Hindlimb muscle (tissue), 1 donor: ENCODE measurements at regions not wholly inside any gene's neighbourhood (a gene's known extent, or its start where the extent isn't known, plus 50 kb on each side); places are given as distances from the start of the nearest gene placed in this dataset.
"Not testable (repeated sequence)": the region's sequence is repeated elsewhere in the genome, so short reads cannot be mapped to it uniquely, and the experiment has no call there.

ENCODE experiments used
- DNase-seq: peaks from one replicate; pipeline ENCODE4 v3.0.0-alpha.2; 2013

DNA sequence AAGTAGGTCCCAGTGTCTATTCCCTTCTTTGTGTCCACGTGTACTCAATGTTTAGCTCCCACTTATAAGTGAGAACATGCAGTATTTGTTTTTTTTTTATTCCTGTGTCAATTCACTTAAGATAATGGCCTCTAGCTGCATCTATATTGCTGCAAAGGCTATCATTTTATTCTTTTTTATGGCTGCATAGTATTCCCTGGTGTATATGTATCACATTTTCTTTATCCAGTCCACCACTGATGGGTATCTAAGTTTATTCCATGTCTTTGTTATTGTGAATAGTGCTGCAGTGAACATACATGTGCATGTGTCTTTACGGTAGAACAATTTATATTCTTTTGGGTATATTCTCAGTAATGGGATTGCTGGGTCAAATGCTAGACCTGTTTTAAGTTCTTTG, 329.4 kb downstream of the MEX3B start:
- DNase-seq = not testable (repeated sequence)

- DNase-seq = no peak
Observed at GRCh38 chr15:81710328-81710727, 335.5 kb downstream of the MEX3B start.

GRCh38 chr15:81706816-81707346, 332.9 kb upstream of the TMC3 start:
- DNase-seq = peak; percentile 60

GRCh38 chr15:81705727-81706126, 331.7 kb upstream of the TMC3 start:
- DNase-seq = not testable (repeated sequence)

- DNase-seq = no peak
Observed at GRCh38 chr15:81686021-81686420, 312.0 kb upstream of the TMC3 start.

DNA sequence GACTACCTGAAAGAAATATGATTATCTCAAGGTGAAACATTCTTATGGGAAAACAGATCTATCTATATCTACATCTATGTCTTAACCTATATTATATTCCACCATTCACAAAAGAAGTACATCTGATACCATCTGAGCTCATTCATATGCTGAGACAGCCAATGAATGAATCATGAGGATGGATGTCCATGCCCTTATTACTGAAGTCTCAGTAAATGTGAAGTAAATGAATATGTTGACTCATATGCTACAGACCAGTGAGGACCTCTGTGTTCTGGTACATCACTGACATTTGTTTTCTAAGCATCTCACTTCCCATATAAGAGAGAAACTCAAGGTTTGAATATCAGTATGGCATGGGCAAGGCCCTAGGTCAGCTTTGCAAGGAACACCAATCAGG, 311.2 kb upstream of the TMC3 start:
- no peak for DNase-seq

- DNase-seq = no peak
Observed at GRCh38 chr15:81680829-81681228, 306.8 kb upstream of the TMC3 start.

GRCh38 chr15:81666839-81667238, 292.8 kb upstream of the TMC3 start:
- DNase-seq = no peak

DNA sequence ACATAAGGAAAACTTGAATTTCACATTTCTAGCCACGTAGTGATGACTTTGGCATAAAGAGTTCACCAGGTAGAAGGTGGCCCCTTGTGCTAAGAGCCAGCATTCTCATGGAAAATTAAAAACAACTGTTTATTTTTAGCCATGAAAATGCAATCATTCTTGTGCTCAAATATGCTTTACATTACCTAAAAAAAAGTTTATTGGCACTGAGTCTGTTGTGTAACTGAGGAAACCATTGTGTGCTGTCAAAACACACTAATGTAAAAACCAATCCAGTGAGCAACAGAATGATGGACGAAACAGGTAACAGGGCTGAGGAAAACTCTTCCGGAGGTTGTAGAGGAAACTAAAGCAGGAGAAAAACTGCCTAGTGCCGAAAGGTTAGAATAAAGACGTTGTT, 287.0 kb upstream of the TMC3 start:
- peak; percentile 44 for DNase-seq

GRCh38 chr15:81653259-81653658, 279.2 kb upstream of the TMC3 start:
- DNase-seq = no peak

DNA sequence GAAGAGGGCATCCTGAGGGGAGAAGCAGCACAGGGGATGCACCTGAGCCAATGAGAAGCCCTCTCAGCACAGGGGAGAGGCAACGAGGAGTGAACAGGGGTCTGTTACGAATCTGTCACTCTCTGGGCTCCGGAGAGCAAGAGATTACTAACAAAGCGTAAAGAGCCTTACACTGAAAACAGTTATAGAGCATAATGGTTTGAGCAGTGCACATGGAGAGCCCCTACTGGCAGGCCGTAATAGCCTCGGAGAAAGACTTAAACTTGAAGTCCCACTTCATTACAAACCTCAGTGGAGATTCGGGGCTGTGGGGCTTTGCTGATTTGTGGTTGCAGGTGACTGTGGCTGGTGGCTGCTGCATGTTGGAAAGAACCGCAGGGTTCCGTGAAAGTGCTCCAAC, 271.5 kb upstream of the TMC3 start:
- DNase-seq = no peak

DNA sequence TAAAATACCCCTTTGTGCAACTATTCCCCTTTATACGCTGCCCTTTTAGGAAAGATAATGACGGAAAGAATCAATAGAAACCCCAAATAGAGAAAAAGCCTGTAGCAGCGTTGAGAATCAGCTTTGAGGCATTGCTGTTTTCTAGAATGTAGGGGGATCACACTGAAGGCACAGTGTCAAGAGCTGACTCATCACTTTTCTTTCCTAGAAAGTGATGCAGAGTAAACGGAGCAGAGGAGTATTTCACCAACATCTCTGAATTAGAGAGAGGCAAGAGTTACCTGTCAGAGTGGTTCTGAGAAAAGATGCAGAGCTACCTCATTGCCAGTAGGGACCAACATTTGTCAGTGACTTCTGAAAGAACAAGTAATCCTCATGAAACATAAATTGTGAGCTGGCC, 269.8 kb upstream of the TMC3 start:
- peak; percentile 21 for DNase-seq

GRCh38 chr15:81642451-81642990, 268.5 kb upstream of the TMC3 start:
- DNase-seq = peak; percentile 79

GRCh38 chr15:81636064-81636463, 262.1 kb upstream of the TMC3 start:
- DNase-seq = not testable (repeated sequence)

DNA sequence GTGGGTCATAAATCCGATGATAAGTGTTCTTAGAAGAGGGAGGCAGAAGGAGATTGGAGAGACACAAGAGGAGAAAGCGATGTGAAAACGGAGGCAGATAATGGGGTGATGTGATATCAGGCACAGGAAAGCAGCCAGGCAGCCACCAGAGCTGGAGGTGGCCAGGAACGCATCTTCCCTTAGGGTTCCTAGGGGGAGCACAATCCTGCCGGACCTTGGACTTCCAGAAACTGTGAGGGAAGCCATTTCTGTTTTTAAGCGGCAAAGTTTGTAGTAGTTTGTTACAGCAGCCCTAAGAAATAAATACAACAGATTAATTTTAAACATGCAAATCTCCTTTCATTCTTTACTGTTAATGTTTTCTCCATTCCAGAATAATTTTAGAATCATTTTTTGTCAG, 259.9 kb upstream of the TMC3 start:
- no peak for DNase-seq

- DNase-seq = no peak
Observed at GRCh38 chr15:81625896-81626295, 251.9 kb upstream of the TMC3 start.

DNA sequence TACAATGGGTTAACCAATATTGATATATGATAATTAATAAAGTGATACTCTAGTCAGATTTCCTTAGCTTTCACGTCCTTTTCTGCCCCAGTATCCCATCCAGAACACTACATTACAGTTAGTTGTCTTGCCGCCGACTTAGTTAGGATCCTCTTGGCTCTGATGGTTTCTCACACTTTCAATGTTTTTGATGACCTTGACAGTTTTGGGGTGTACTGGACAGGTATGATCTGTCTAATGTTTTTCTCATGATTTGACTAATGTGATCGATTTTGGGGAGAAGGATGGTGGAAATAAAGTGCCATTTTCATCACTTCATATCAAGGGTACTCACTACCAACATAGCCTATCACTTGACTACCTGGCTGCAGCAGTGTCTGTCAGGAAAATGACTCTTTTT, 245.0 kb upstream of the TMC3 start:
- DNase-seq = no peak

DNA sequence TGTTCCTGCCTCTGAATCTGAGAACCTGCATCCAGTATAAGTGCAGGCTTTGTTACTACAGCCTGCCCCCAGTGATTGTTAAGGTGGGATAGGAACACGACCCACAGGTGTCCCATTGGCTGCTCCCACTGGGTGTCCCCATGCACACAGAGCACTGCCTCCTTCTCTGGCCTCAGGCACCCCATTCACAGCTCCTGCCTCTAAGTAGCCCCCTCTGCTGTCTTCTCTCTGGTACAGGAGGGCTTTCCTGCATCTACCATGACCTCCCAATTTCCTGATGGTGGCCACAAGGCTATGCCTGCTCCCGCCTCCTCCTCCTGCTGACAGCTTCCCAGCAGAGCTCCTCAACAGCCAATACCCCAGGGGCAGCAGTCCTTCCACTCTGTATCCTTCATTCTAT, 238.6 kb upstream of the TMC3 start:
- no peak for DNase-seq

DNA sequence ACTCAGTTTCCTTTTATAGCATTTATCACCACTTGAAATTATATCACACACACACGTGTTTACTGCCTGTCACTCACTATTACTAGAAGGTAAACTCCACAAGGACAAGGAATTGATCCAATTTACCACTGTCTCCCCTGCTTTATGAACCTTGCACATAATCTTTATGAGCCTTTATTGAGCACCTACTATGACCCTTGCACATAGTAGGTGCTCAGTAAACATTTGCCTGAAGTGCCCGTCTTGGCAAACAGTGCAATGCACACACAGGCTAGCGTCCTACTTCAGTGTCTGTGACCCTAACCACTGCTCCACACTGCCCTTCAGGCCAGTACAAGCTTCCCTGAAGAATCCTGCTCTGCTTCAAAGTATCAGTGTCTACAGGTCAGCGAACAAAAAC, 237.7 kb upstream of the TMC3 start:
- no peak for DNase-seq

DNA sequence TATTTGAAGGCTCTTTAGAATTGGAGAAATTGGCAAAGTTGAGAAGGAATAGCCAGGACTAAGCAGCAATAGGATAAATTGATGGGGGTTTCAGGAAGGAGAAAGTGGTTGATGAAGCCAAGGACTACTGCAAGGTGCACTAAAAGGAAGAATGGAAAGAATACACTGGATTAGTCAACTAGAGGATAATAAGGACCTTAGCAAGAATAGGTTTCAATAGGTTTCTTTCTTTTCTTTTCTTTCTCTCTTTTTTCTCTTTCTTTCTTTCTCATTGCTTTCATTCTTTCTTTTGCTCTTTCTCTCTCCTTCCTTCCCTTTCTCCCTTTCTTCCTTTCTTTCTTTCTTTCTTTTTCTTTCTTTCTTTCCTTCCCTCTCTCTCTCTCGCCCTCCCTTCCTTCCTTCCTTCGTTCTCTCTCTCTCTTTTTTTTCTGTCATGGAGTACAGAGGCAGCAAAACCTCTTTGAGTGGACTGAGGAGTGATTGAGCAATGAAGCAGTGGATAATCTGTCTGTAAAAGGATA, 234.4 kb upstream of the TMC3 start:
- no peak for DNase-seq

- DNase-seq = no peak
Observed at GRCh38 chr15:81604713-81605112, 230.7 kb upstream of the TMC3 start.

GRCh38 chr15:81596159-81596865, 222.3 kb upstream of the TMC3 start:
- DNase-seq = no peak

GRCh38 chr15:81595752-81596151, 221.7 kb upstream of the TMC3 start:
- DNase-seq = no peak

DNA sequence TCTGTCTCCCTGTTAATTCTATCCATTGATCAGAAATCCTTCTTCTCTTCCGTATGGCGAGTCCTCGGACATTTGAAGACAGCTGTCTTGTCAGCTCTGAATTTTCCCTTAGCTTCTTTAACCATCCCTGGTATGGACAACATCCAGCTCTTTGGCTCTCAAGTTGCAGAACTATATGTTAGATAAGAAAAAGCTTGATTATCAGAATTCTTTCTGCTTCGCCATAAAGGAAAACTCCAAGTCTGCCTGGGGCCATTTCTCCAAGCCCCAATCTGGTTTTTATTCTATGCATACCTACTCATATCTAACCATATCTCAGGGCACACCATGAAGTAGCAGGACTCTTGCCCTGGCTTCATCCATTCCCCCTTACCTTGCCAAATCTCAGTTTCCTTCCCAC, 215.7 kb upstream of the TMC3 start:
- no peak for DNase-seq
